GM23338 (cell line): ENCODE measurements at regions not wholly inside any gene's neighbourhood (a gene's known extent, or its start where the extent isn't known, plus 50 kb on each side); places are given as distances from the start of the nearest gene placed in this dataset.

Experiments used
- ATAC-seq: fragments of 200-7000 bp; cut with Tn5 transposase; 3 replicates; pipeline ENCODE4 v1.9.1; 2020
- DNase-seq: peaks from one replicate; pipeline ENCODE4 v3.0.0-alpha.2; 2015; ENCODE audit warnings: low spot score
- H2AFZ ChIP-seq: fragments of 200-600 bp; sonication (generic); 2 replicates; pipeline ENCODE4 v1.8.0; 2016; ENCODE audit warnings: antibody characterized with exemption, mild to moderate bottlenecking, moderate library complexity
- H3F3A ChIP-seq: fragments of 200-600 bp; sonication (generic); replicated peaks from 2 replicates; pipeline ENCODE4 v1.8.0; 2017; ENCODE audit warnings: antibody characterized with exemption, mixed run types, low read depth
- H3K27ac ChIP-seq: fragments of 200-600 bp; sonication (generic); 2 replicates; pipeline ENCODE4 v1.6.1; 2016; ENCODE audit warnings: low read depth
- H3K27me3 ChIP-seq: fragments of 200-600 bp; sonication (generic); 2 replicates; pipeline ENCODE4 v1.8.0; 2016; ENCODE audit warnings: mild to moderate bottlenecking, mixed run types, moderate library complexity; ENCODE audit not compliant: insufficient read depth
- H3K36me3 ChIP-seq: fragments of 200-600 bp; sonication (generic); 2 replicates; pipeline ENCODE4 v1.8.0; 2016; ENCODE audit warnings: mild to moderate bottlenecking; ENCODE audit not compliant: insufficient read depth
- H3K4me1 ChIP-seq: fragments of 200-600 bp; sonication (generic); 2 replicates; pipeline ENCODE4 v1.8.0; 2016; ENCODE audit warnings: mild to moderate bottlenecking, moderate library complexity; ENCODE audit not compliant: insufficient read depth
- H3K4me2 ChIP-seq: fragments of 200-600 bp; sonication (generic); 2 replicates; pipeline ENCODE4 v1.7.1; 2017; ENCODE audit warnings: mixed run types
- H3K4me3 ChIP-seq: fragments of 200-600 bp; sonication (generic); 2 replicates; pipeline ENCODE4 v1.6.1; 2016; ENCODE audit warnings: mixed run types
- H3K79me2 ChIP-seq: fragments of 200-600 bp; sonication (generic); replicated peaks from 2 replicates; pipeline ENCODE4 v1.8.0; 2017; ENCODE audit warnings: mild to moderate bottlenecking; ENCODE audit not compliant: insufficient read depth
- H3K9me2 ChIP-seq: fragments of 200-600 bp; sonication (generic); 2 replicates; pipeline ENCODE4 v1.8.0; 2017; ENCODE audit not compliant: insufficient read depth
- H4K20me1 ChIP-seq: fragments of 200-600 bp; sonication (generic); replicated peaks from 2 replicates; pipeline ENCODE4 v1.8.0; 2017; ENCODE audit warnings: mild to moderate bottlenecking; ENCODE audit not compliant: insufficient read depth
- H3K27ac Mint-ChIP-seq: 2 replicates; pipeline ENCODE4 v1.8.0; 2020; ENCODE audit warnings: inconsistent platforms, mild to moderate bottlenecking, moderate library complexity, mixed read lengths
- H3K27me3 Mint-ChIP-seq: 3 replicates; pipeline ENCODE4 v1.8.0; 2022; ENCODE audit warnings: low read depth, mild to moderate bottlenecking, moderate library complexity, mixed read lengths, inconsistent platforms; ENCODE audit not compliant: insufficient read depth, poor library complexity
- H3K36me3 Mint-ChIP-seq: 3 replicates; pipeline ENCODE4 v1.8.0; 2021; ENCODE audit warnings: low read depth, mild to moderate bottlenecking, inconsistent platforms, moderate library complexity, mixed read lengths
- H3K4me1 Mint-ChIP-seq: 3 replicates; pipeline ENCODE4 v1.8.0; 2020; ENCODE audit warnings: mild to moderate bottlenecking, inconsistent platforms, mixed read lengths
- H3K4me3 Mint-ChIP-seq: 3 replicates; pipeline ENCODE4 v1.8.0; 2021; ENCODE audit warnings: moderate library complexity, mild to moderate bottlenecking, inconsistent platforms, mixed read lengths
- H3K9me3 Mint-ChIP-seq: 3 replicates; pipeline ENCODE4 v1.8.0; 2020; ENCODE audit warnings: moderate library complexity, mild to moderate bottlenecking, inconsistent platforms, mixed read lengths
- EZH2 ChIP-seq: fragments of 200-600 bp; sonication (generic); IDR thresholded peaks from one replicate; pipeline ENCODE4 v1.8.0; 2017; ENCODE audit warnings: antibody characterized with exemption, mild to moderate bottlenecking, low read depth; ENCODE audit not compliant: unreplicated experiment
- EZH2phosphoT487 ChIP-seq: fragments of 200-600 bp; sonication (generic); IDR thresholded peaks from one replicate; pipeline ENCODE4 v1.8.1; 2018; ENCODE audit warnings: antibody characterized with exemption; ENCODE audit not compliant: unreplicated experiment
- JUNB ChIP-seq: IDR thresholded peaks from one replicate; pipeline ENCODE4 v1.6.1; 2016; ENCODE audit warnings: antibody characterized with exemption; ENCODE audit not compliant: unreplicated experiment
- NANOG ChIP-seq: IDR thresholded peaks from 2 replicates; pipeline ENCODE4 v1.6.1; 2016; ENCODE audit warnings: antibody characterized with exemption, borderline replicate concordance
- POLR2AphosphoS5 ChIP-seq: IDR thresholded peaks from 2 replicates; pipeline ENCODE4 v1.6.1; 2016; ENCODE audit warnings: antibody characterized with exemption, low read depth
- STAT1 ChIP-seq: IDR thresholded peaks from one replicate; pipeline ENCODE4 v1.6.1; 2016; ENCODE audit warnings: antibody characterized with exemption; ENCODE audit not compliant: unreplicated experiment
- ZNF114 ChIP-seq: fragments of 250-450 bp; sonication (Bioruptor Pico); IDR thresholded peaks from 2 replicates; pipeline ENCODE4 v1.5.0; 2020; ENCODE audit warnings: mild to moderate bottlenecking, moderate library complexity
- ZNF331 ChIP-seq: fragments of 250-450 bp; sonication (Bioruptor Pico); IDR thresholded peaks from 2 replicates; pipeline ENCODE4 v1.5.0; 2020; ENCODE audit warnings: low read depth, mild to moderate bottlenecking, moderate library complexity
- TF ChIP-seq, protein P1 (sequence below): IDR thresholded peaks from one replicate; pipeline ENCODE4 v1.6.1; 2018; ENCODE audit warnings: antibody characterized with exemption; ENCODE audit not compliant: unreplicated experiment
- TF ChIP-seq, protein P2 (sequence below), 2 experiments: fragments of 200-600 bp in 1 of 2; sonication (generic) in 1 of 2; conservative IDR thresholded peaks; 2 replicates each; pipeline versions ENCODE4 v1.5.1 to v1.6.1; 2016 to 2017; ENCODE audit warnings: antibody characterized with exemption in 2 of 2, low read depth in 2 of 2, mild to moderate bottlenecking in 2 of 2, moderate library complexity in 1 of 2

DNA sequence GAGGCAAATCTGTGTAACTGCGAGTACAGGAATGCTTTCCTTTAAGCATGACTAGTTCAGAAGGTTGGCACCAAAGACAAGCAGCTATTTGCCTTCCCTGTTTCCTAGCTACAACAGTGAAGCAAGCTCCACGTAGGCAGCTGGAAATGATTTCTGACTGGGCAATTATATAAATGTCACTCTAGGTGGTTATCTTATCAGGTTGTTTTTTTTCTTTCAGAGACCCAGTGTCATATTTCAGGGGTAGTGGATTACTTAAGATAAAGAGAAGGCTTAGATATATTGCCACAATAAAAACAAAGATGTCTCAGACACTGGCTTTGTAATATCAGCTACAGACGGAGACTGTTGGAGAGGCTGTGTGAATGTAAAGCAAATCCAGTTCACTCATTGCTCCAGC is 748.9 kb upstream of the NXPH2 start:
- H3K36me3 ChIP-seq, result no peaks in the 10 kb centered on the region
- no peak overlapping the region for H3K27ac ChIP-seq
- no peaks in the 10 kb centered on the region for H3F3A ChIP-seq
- peaks cover 10% of the 10 kb centered on the region for H3K9me2 ChIP-seq
- Mint-ChIP-seq H3K9me3 (no peaks in the 10 kb centered on the region), H3K4me1 (peaks cover 19% of the 10 kb centered on the region; the same call in 2 of the 3 replicates), H3K4me3 (no peak overlapping the region), H3K27me3 (no peaks in the 10 kb centered on the region), H3K27ac (no peak overlapping the region), H3K36me3 (no peaks in the 10 kb centered on the region)
- no peaks in the 10 kb centered on the region for H3K27me3 ChIP-seq
- TF ChIP-seq, protein P1, sequence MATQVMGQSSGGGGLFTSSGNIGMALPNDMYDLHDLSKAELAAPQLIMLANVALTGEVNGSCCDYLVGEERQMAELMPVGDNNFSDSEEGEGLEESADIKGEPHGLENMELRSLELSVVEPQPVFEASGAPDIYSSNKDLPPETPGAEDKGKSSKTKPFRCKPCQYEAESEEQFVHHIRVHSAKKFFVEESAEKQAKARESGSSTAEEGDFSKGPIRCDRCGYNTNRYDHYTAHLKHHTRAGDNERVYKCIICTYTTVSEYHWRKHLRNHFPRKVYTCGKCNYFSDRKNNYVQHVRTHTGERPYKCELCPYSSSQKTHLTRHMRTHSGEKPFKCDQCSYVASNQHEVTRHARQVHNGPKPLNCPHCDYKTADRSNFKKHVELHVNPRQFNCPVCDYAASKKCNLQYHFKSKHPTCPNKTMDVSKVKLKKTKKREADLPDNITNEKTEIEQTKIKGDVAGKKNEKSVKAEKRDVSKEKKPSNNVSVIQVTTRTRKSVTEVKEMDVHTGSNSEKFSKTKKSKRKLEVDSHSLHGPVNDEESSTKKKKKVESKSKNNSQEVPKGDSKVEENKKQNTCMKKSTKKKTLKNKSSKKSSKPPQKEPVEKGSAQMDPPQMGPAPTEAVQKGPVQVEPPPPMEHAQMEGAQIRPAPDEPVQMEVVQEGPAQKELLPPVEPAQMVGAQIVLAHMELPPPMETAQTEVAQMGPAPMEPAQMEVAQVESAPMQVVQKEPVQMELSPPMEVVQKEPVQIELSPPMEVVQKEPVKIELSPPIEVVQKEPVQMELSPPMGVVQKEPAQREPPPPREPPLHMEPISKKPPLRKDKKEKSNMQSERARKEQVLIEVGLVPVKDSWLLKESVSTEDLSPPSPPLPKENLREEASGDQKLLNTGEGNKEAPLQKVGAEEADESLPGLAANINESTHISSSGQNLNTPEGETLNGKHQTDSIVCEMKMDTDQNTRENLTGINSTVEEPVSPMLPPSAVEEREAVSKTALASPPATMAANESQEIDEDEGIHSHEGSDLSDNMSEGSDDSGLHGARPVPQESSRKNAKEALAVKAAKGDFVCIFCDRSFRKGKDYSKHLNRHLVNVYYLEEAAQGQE, result no peak
- TF ChIP-seq JUNB (no peak), STAT1 (no peak), EZH2phosphoT487 (no peak), NANOG (no peak), POLR2AphosphoS5 (no peak)
- TF ChIP-seq, protein P2, sequence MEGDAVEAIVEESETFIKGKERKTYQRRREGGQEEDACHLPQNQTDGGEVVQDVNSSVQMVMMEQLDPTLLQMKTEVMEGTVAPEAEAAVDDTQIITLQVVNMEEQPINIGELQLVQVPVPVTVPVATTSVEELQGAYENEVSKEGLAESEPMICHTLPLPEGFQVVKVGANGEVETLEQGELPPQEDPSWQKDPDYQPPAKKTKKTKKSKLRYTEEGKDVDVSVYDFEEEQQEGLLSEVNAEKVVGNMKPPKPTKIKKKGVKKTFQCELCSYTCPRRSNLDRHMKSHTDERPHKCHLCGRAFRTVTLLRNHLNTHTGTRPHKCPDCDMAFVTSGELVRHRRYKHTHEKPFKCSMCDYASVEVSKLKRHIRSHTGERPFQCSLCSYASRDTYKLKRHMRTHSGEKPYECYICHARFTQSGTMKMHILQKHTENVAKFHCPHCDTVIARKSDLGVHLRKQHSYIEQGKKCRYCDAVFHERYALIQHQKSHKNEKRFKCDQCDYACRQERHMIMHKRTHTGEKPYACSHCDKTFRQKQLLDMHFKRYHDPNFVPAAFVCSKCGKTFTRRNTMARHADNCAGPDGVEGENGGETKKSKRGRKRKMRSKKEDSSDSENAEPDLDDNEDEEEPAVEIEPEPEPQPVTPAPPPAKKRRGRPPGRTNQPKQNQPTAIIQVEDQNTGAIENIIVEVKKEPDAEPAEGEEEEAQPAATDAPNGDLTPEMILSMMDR (conservative IDR thresholded peaks at IDR 0.05; ENCODE audit: low read depth in 2 of 2), result no peak
- no peaks in the 10 kb centered on the region for H3K79me2 ChIP-seq
- no peak overlapping the region; the same call in 1 of the 2 replicates for H2AFZ ChIP-seq
- ATAC-seq (no peak), DNase-seq (no peak)
- 0 out of 2 replicates have a peak, but pooled peaks cover 3% of the 10 kb centered on the region for H3K4me1 ChIP-seq
- no peak overlapping the region for H3K4me2 ChIP-seq
- no peaks in the 10 kb centered on the region for H4K20me1 ChIP-seq
- no peak overlapping the region for H3K4me3 ChIP-seq

DNA sequence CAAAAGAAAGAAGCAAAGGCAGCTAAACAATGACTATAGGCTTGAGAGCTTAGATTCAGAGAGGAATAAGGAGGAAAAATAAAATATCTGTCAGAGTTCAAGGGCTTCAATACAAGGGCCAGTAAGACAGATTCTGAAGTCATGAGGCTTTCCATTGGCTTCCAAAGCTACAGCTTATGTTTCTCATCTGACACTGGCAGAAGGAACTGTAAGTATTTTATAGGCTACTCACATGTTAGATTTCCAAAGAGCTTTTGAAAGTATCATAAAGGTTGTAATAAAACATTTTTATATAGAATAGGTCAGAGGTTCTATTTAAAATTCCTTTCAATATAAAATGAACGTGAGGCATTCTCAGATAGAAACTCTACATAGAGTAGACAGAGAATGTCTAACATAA is 746.6 kb upstream of the NXPH2 start:
- Histone ChIP-seq H2AFZ (no peak overlapping the region), H3K9me2 (peaks cover 14% of the 10 kb centered on the region), H3K4me1 (0 out of 2 replicates have a peak, but pooled peaks cover 2% of the 10 kb centered on the region), H3K36me3 (no peaks in the 10 kb centered on the region), H3K27me3 (no peaks in the 10 kb centered on the region), H3K79me2 (no peaks in the 10 kb centered on the region), H3K27ac (no peak overlapping the region), H3F3A (no peaks in the 10 kb centered on the region), H4K20me1 (no peaks in the 10 kb centered on the region), H3K4me3 (no peak overlapping the region), H3K4me2 (no peak overlapping the region)
- TF ChIP-seq, protein P2 (conservative IDR thresholded peaks at IDR 0.05; ENCODE audit: low read depth in 2 of 2), result no peak
- no peak for TF ChIP-seq NANOG
- no peak for TF ChIP-seq ZNF114 (CRISPR knock-in tag)
- no peak for TF ChIP-seq STAT1
- TF ChIP-seq ZNF331 (CRISPR knock-in tag), result no peak
- no peak for TF ChIP-seq EZH2
- no peaks in the 10 kb centered on the region for H3K9me3 Mint-ChIP-seq
- ATAC-seq (no peak), DNase-seq (no peak)
- H3K4me1 Mint-ChIP-seq, result peaks cover 16% of the 10 kb centered on the region; the same call in 2 of the 3 replicates
- no peaks in the 10 kb centered on the region for H3K27me3 Mint-ChIP-seq
- H3K36me3 Mint-ChIP-seq, result no peaks in the 10 kb centered on the region
- no peak overlapping the region for H3K4me3 Mint-ChIP-seq
- no peak overlapping the region for H3K27ac Mint-ChIP-seq
